Coronary artery (tissue), 2 donors: ENCODE measurements at regions not wholly inside any gene's neighbourhood (a gene's known extent, or its start where the extent isn't known, plus 50 kb on each side); places are given as distances from the start of the nearest gene placed in this dataset.

Experiments used
- DNase-seq: peaks from one replicate; pipeline ENCODE4 v3.0.0-alpha.2; 2017; ENCODE audit warnings: low spot score
- H3K27ac ChIP-seq, 2 donors: fragments of 200-600 bp; sonication (generic); one replicate each; pipeline ENCODE4 v1.5.1; 2016 to 2019
- H3K4me3 ChIP-seq: fragments of 200-600 bp; sonication (generic); 2 replicates; pipeline ENCODE4 v1.5.1; 2016; ENCODE audit warnings: mild to moderate bottlenecking, moderate library complexity
- CTCF ChIP-seq: fragments of 200-600 bp; sonication (generic); IDR thresholded peaks from one replicate; pipeline ENCODE4 v1.5.1; 2019; ENCODE audit warnings: antibody characterized with exemption

GRCh38 chr9:17846948-17847655, 268.2 kb downstream of the SH3GL2 start:
- no peak for TF ChIP-seq CTCF
- H3K4me3 ChIP-seq: no peak overlapping the region
- H3K27ac ChIP-seq: no peak overlapping the region
- DNase-seq: no peak

GRCh38 chr9:17847908-17848307, 269.0 kb downstream of the SH3GL2 start:
- Histone ChIP-seq H3K4me3 (no peak overlapping the region), H3K27ac (no peak overlapping the region)
- DNase-seq: no peak
- TF ChIP-seq CTCF: no peak

DNA sequence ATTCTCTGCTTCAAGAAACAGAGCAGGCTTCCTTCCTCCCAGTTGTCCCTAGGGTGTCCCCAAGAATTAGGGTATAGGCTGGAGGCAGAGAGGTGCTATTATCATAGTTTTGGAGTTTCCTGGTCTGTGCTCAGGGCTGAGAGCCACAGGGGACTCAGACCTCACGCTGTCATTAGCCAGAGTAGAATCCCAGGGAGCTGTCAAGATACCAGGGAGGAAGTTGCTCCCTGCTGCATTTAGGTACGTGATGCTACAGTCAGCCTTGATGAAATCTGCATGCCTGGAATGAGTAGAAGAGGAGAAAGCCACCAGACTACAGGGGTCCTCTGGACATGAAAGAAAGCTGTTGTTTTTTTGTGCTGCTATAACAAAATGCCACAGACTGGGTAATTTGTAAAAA, 273.2 kb downstream of the SH3GL2 start:
- DNase-seq: no peak
- TF ChIP-seq CTCF: no peak
- no peak overlapping the region for H3K27ac ChIP-seq
- H3K4me3 ChIP-seq: no peak overlapping the region

GRCh38 chr9:17854487-17854886, 275.6 kb downstream of the SH3GL2 start:
- no peak for DNase-seq
- Histone ChIP-seq H3K27ac (no peak overlapping the region), H3K4me3 (no peak overlapping the region)
- TF ChIP-seq CTCF: no peak

- Histone ChIP-seq H3K27ac (no peak overlapping the region), H3K4me3 (no peak overlapping the region)
- no peak for TF ChIP-seq CTCF
- no peak for DNase-seq
Observed at GRCh38 chr9:17856995-17857394, 278.1 kb downstream of the SH3GL2 start.

GRCh38 chr9:17859228-17859627, 280.4 kb downstream of the SH3GL2 start:
- Histone ChIP-seq H3K27ac (no peak overlapping the region), H3K4me3 (no peak overlapping the region)
- DNase-seq: no peak
- TF ChIP-seq CTCF: no peak

GRCh38 chr9:17859987-17860386, 281.1 kb downstream of the SH3GL2 start:
- H3K4me3 ChIP-seq: no peak overlapping the region
- no peak overlapping the region for H3K27ac ChIP-seq
- TF ChIP-seq CTCF: no peak
- DNase-seq: no peak
